ENCODE measurements at regions not wholly inside any gene's neighbourhood (a gene's known extent, or its start where the extent isn't known, plus 50 kb on each side); places are given as distances from the start of the nearest gene placed in this dataset.
"Not testable (repeated sequence)": the region's sequence is repeated elsewhere in the genome, so short reads cannot be mapped to it uniquely, and the experiment has no call there.

GRCh38 chr20:12554426-12554825 is 454.3 kb upstream of the SPTLC3 start:
- no peak overlapping the region for H3K4me3 Mint-ChIP-seq (ENCODE audit: unreplicated experiment)
- Histone ChIP-seq H3K4me3 (ENCODE audit: insufficient read depth, low read depth, low read length) (no peak overlapping the region), H2AFZ (ENCODE audit: low read depth, low read length) (no peak overlapping the region), H3K4me2 (ENCODE audit: low read length) (no peak overlapping the region), H3K36me3 (ENCODE audit: insufficient read depth, low read length) (no peaks in the 10 kb centered on the region), H4K20me1 (ENCODE audit: insufficient read depth, low read length) (no peaks in the 10 kb centered on the region), H3K9ac (ENCODE audit: low read length) (no peak overlapping the region), H3K27ac (ENCODE audit: low read depth, low read length) (no peak overlapping the region), H3K4me1 (ENCODE audit: insufficient read depth, low read length) (no peaks in the 10 kb centered on the region), H3K79me2 (ENCODE audit: insufficient read depth, low read length) (no peaks in the 10 kb centered on the region), H3K9me3 (ENCODE audit: insufficient read depth, low read depth, low read length) (no peaks in the 10 kb centered on the region), H3K27me3 (ENCODE audit: insufficient read depth, low read length) (no peaks in the 10 kb centered on the region)
- DNase-seq (ENCODE audit: low read depth) (no peak), FAIRE-seq (no peak)
- no peak for TF ChIP-seq EZH2 (IDR thresholded peaks at IDR 0.05; ENCODE audit: insufficient read depth, low read length)
- no peak for TF ChIP-seq CTCF (IDR thresholded peaks at IDR 0.05; ENCODE audit: insufficient read depth, low read depth, low read length)
- no peaks in the 10 kb centered on the region for H3K9me3 Mint-ChIP-seq (ENCODE audit: unreplicated experiment)
- H3K27me3 Mint-ChIP-seq (ENCODE audit: low read depth, unreplicated experiment) = no peaks in the 10 kb centered on the region
- H3K36me3 Mint-ChIP-seq (ENCODE audit: low read depth, unreplicated experiment) = no peaks in the 10 kb centered on the region
- H3K27ac Mint-ChIP-seq (ENCODE audit: unreplicated experiment) = no peak overlapping the region
- no peaks in the 10 kb centered on the region for H3K4me1 Mint-ChIP-seq (ENCODE audit: low read depth, unreplicated experiment)

- H4K20me1 ChIP-seq (ENCODE audit: insufficient read depth, low read length) = no peaks in the 10 kb centered on the region
- no peaks in the 10 kb centered on the region for H3K9me3 ChIP-seq (ENCODE audit: insufficient read depth, low read depth, low read length)
- no peaks in the 10 kb centered on the region for H3K36me3 ChIP-seq (ENCODE audit: insufficient read depth, low read length)
- no peak overlapping the region for H2AFZ ChIP-seq (ENCODE audit: low read depth, low read length)
- Mint-ChIP-seq H3K9me3 (ENCODE audit: unreplicated experiment) (no peaks in the 10 kb centered on the region), H3K4me1 (ENCODE audit: low read depth, unreplicated experiment) (no peaks in the 10 kb centered on the region), H3K4me3 (ENCODE audit: unreplicated experiment) (no peak overlapping the region), H3K27ac (ENCODE audit: unreplicated experiment) (no peak overlapping the region), H3K36me3 (ENCODE audit: low read depth, unreplicated experiment) (no peaks in the 10 kb centered on the region), H3K27me3 (ENCODE audit: low read depth, unreplicated experiment) (no peaks in the 10 kb centered on the region)
- no peak overlapping the region for H3K27ac ChIP-seq (ENCODE audit: low read depth, low read length)
- no peaks in the 10 kb centered on the region for H3K27me3 ChIP-seq (ENCODE audit: insufficient read depth, low read length)
- H3K9ac ChIP-seq (ENCODE audit: low read length) = no peak overlapping the region
- TF ChIP-seq EZH2 (IDR thresholded peaks at IDR 0.05; ENCODE audit: insufficient read depth, low read length) = no peak
- no peak for TF ChIP-seq CTCF (IDR thresholded peaks at IDR 0.05; ENCODE audit: insufficient read depth, low read depth, low read length)
- no peak overlapping the region for H3K4me2 ChIP-seq (ENCODE audit: low read length)
- no peaks in the 10 kb centered on the region for H3K4me1 ChIP-seq (ENCODE audit: insufficient read depth, low read length)
- DNase-seq (ENCODE audit: low read depth) = no peak
- no peaks in the 10 kb centered on the region for H3K79me2 ChIP-seq (ENCODE audit: insufficient read depth, low read length)
- H3K4me3 ChIP-seq (ENCODE audit: insufficient read depth, low read depth, low read length) = no peak overlapping the region
- no peak for FAIRE-seq
Observed at GRCh38 chr20:12555369-12555768, 453.4 kb upstream of the SPTLC3 start.

GRCh38 chr20:12555849-12556248 is 452.9 kb upstream of the SPTLC3 start:
- H3K27me3 ChIP-seq (ENCODE audit: insufficient read depth, low read length); H3K4me2 ChIP-seq (ENCODE audit: low read length); H3K36me3 Mint-ChIP-seq (ENCODE audit: low read depth, unreplicated experiment); H3K27ac Mint-ChIP-seq (ENCODE audit: unreplicated experiment); H3K4me1 ChIP-seq (ENCODE audit: insufficient read depth, low read length); H3K27ac ChIP-seq (ENCODE audit: low read depth, low read length); FAIRE-seq; H3K27me3 Mint-ChIP-seq (ENCODE audit: low read depth, unreplicated experiment); H3K4me3 Mint-ChIP-seq (ENCODE audit: unreplicated experiment); H3K4me1 Mint-ChIP-seq (ENCODE audit: low read depth, unreplicated experiment); DNase-seq (ENCODE audit: low read depth); H3K4me3 ChIP-seq (ENCODE audit: insufficient read depth, low read depth, low read length); H3K36me3 ChIP-seq (ENCODE audit: insufficient read depth, low read length); H3K9ac ChIP-seq (ENCODE audit: low read length); H2AFZ ChIP-seq (ENCODE audit: low read depth, low read length); H4K20me1 ChIP-seq (ENCODE audit: insufficient read depth, low read length); H3K9me3 ChIP-seq (ENCODE audit: insufficient read depth, low read depth, low read length); H3K9me3 Mint-ChIP-seq (ENCODE audit: unreplicated experiment); H3K79me2 ChIP-seq (ENCODE audit: insufficient read depth, low read length): not testable (repeated sequence)
